ENCODE measurements at regions not wholly inside any gene's neighbourhood (a gene's known extent, or its start where the extent isn't known, plus 50 kb on each side); places are given as distances from the start of the nearest gene placed in this dataset.

- H3K9me3 ChIP-seq (ENCODE audit: insufficient read depth in 2 of 2, low read depth in 1 of 2, low read length in 1 of 2) = no peaks in the 10 kb centered on the region
- no peak overlapping the region for H3K27ac ChIP-seq (ENCODE audit: low read depth, low read length)
- H2BK15ac ChIP-seq (ENCODE audit: low read length) = no peak overlapping the region
- no peak overlapping the region for H3K4me3 ChIP-seq (ENCODE audit: extremely low read depth in 1 of 4, insufficient read depth in 2 of 4, low read depth in 3 of 4, low read length in 4 of 4)
- H2AFZ ChIP-seq (ENCODE audit: low read length) = no peak overlapping the region
- H4K20me1 ChIP-seq (replicated peaks in 1 of 2; ENCODE audit: control insufficient read depth in 1 of 2, insufficient read depth in 2 of 2, low read length in 2 of 2) = no peaks in the 10 kb centered on the region
- H2BK12ac ChIP-seq (ENCODE audit: low read depth, low read length) = no peak overlapping the region
- no peak overlapping the region for H3K23ac ChIP-seq (ENCODE audit: insufficient read length)
- POLR2A ChIA-PET (ENCODE audit: partially characterized antibody) = no interaction called here
- no peak overlapping the region for H3K4me2 ChIP-seq (ENCODE audit: insufficient read depth in 1 of 2, low read depth in 2 of 2, low read length in 2 of 2)
- H2AK5ac ChIP-seq (ENCODE audit: low read depth, low read length) = no peak overlapping the region
- CTCF ChIA-PET (ENCODE audit: partially characterized antibody) = no interaction called here
- no peak overlapping the region for H3K56ac ChIP-seq (replicated peaks; ENCODE audit: insufficient read length, low read depth, low read length)
- H2BK20ac ChIP-seq (ENCODE audit: low read length) = no peak overlapping the region
- no peak overlapping the region for H2BK120ac ChIP-seq (replicated peaks; ENCODE audit: low read depth, low read length)
- no peaks in the 10 kb centered on the region for H3K27me3 ChIP-seq (replicated peaks in 1 of 4; ENCODE audit: control insufficient read depth in 3 of 4, extremely low read depth in 1 of 4, insufficient read depth in 3 of 4, low read length in 3 of 4)
- H4K8ac ChIP-seq (ENCODE audit: extremely low read depth, insufficient read depth, low read length) = no peak overlapping the region
- no peaks in the 10 kb centered on the region for H3K79me1 ChIP-seq (ENCODE audit: low read depth, low read length)
- no peak for DNase-seq (ENCODE audit: low read depth in 1 of 2, low spot score in 2 of 2)
- H2BK5ac ChIP-seq (ENCODE audit: low read depth, low read length) = no peak overlapping the region
- H3K9ac ChIP-seq (replicated peaks in 1 of 4; ENCODE audit: extremely low read depth in 1 of 4, low read depth in 3 of 4, low read length in 3 of 4) = no peak overlapping the region
- H3K79me2 ChIP-seq (ENCODE audit: control insufficient read depth in 1 of 2, insufficient read depth in 2 of 2, low read length in 2 of 2) = no peaks in the 10 kb centered on the region
- no peak overlapping the region for H4K5ac ChIP-seq (ENCODE audit: insufficient read length, low read depth, low read length)
- no peak overlapping the region for H3K4ac ChIP-seq (replicated peaks; ENCODE audit: insufficient read length, low read depth, low read length)
- no peaks in the 10 kb centered on the region for H3K23me2 ChIP-seq (ENCODE audit: low read depth, low read length)
- H4K91ac ChIP-seq (replicated peaks; ENCODE audit: insufficient read length, low read length) = no peak overlapping the region
- H3K36me3 ChIP-seq (ENCODE audit: control insufficient read depth in 2 of 4, insufficient read depth in 4 of 4, low read length in 3 of 4) = no peaks in the 10 kb centered on the region
- no peak overlapping the region for H3K18ac ChIP-seq (ENCODE audit: extremely low read depth, low read length)
- H3K14ac ChIP-seq (ENCODE audit: insufficient read length) = no peak overlapping the region
- no peak for FAIRE-seq
- H3K4me1 ChIP-seq (replicated peaks in 1 of 4; ENCODE audit: control insufficient read depth in 3 of 4, insufficient read depth in 4 of 4, low read length in 3 of 4) = no peaks in the 10 kb centered on the region
- TF ChIP-seq MAFK (IDR thresholded peaks at IDR 0.05; ENCODE audit: low read depth, low read length) (no peak), SP1 (IDR thresholded peaks at IDR 0.05; ENCODE audit: low read depth, low read length) (no peak), CHD1 (IDR thresholded peaks at IDR 0.05; ENCODE audit: low read depth, low read length) (no peak), TEAD4 (IDR thresholded peaks at IDR 0.05; ENCODE audit: low read depth, low read length) (no peak), CTBP2 (IDR thresholded peaks at IDR 0.05; ENCODE audit: borderline replicate concordance, insufficient read depth, insufficient read length, low read length) (no peak), E2F6 (IDR thresholded peaks at IDR 0.05) (no peak), ATF2 (IDR thresholded peaks at IDR 0.05; ENCODE audit: low read length) (no peak), POLR2AphosphoS5 (IDR thresholded peaks at IDR 0.05; ENCODE audit: low read depth, low read length) (no peak), YY1 (IDR thresholded peaks at IDR 0.05; ENCODE audit: low read depth, low read length) (no peak), RNF2 (IDR thresholded peaks at IDR 0.05; ENCODE audit: borderline replicate concordance, low read depth, low read length, missing control alignments, poor library complexity, severe bottlenecking) (no peak), FOSL1 (IDR thresholded peaks at IDR 0.05; ENCODE audit: insufficient read depth, low read depth, low read length) (no peak), TCF12 (IDR thresholded peaks at IDR 0.05; ENCODE audit: low read depth, low read length) (no peak), RAD21 (IDR thresholded peaks at IDR 0.05 in 1 of 2, conservative IDR thresholded peaks at IDR 0.05 in 1 of 2; ENCODE audit: low read depth in 2 of 2, low read length in 2 of 2) (no peak), SP2 (IDR thresholded peaks at IDR 0.05; ENCODE audit: low read length) (no peak)
Measured at GRCh38 chr6:102553214-102553613, 1159.7 kb downstream of the GRIK2 start.

Measured in H1 (cell line).